Neural progenitor cell (in vitro differentiated cells): ENCODE measurements at regions not wholly inside any gene's neighbourhood (a gene's known extent, or its start where the extent isn't known, plus 50 kb on each side); places are given as distances from the start of the nearest gene placed in this dataset.

Experiments used
- DNase-seq: peaks from one replicate; pipeline ENCODE4 v3.0.0-alpha.2; 2016; ENCODE audit warnings: low spot score
- H2AFZ ChIP-seq: fragments of 200-600 bp; sonication (generic); replicated peaks from 2 replicates; pipeline ENCODE4 v1.6.1; 2016; ENCODE audit warnings: antibody characterized with exemption
- H3F3A ChIP-seq: fragments of 200-600 bp; sonication (generic); 2 replicates; pipeline ENCODE4 v1.6.1; 2016; ENCODE audit warnings: antibody characterized with exemption, low read depth
- H3K27ac ChIP-seq: fragments of 200-600 bp; sonication (generic); 2 replicates; pipeline ENCODE4 v1.5.1; 2016; ENCODE audit warnings: mild to moderate bottlenecking
- H3K27me3 ChIP-seq: fragments of 200-600 bp; sonication (generic); 2 replicates; pipeline ENCODE4 v1.6.1; 2016; ENCODE audit warnings: mild to moderate bottlenecking, moderate library complexity
- H3K36me3 ChIP-seq: fragments of 200-600 bp; sonication (generic); 2 replicates; pipeline ENCODE4 v1.5.1; 2016
- H3K4me1 ChIP-seq: fragments of 200-600 bp; sonication (generic); 2 replicates; pipeline ENCODE4 v1.6.1; 2016; ENCODE audit warnings: mixed run types
- H3K4me2 ChIP-seq: fragments of 200-600 bp; sonication (generic); 2 replicates; pipeline ENCODE4 v1.6.1; 2016
- H3K4me3 ChIP-seq: fragments of 200-600 bp; sonication (generic); 2 replicates; pipeline ENCODE4 v1.5.1; 2016
- H3K79me2 ChIP-seq: fragments of 200-600 bp; sonication (generic); 2 replicates; pipeline ENCODE4 v1.6.1; 2016; ENCODE audit warnings: low read depth
- H3K9ac ChIP-seq: fragments of 200-600 bp; sonication (generic); 2 replicates; pipeline ENCODE4 v1.6.1; 2016
- H3K9me3 ChIP-seq: fragments of 200-600 bp; sonication (generic); 2 replicates; pipeline ENCODE4 v1.5.1; 2016; ENCODE audit warnings: low read depth
- H4K20me1 ChIP-seq: fragments of 200-600 bp; sonication (generic); 2 replicates; pipeline ENCODE4 v1.6.1; 2016; ENCODE audit warnings: low read depth
- H3K27ac Mint-ChIP-seq: 3 replicates; pipeline ENCODE4 v1.8.0; 2021; ENCODE audit warnings: mixed read lengths
- H3K27me3 Mint-ChIP-seq: 2 replicates; pipeline ENCODE4 v1.8.0; 2022; ENCODE audit warnings: low read depth, mild to moderate bottlenecking, inconsistent platforms, moderate library complexity, mixed read lengths; ENCODE audit not compliant: insufficient read depth
- H3K36me3 Mint-ChIP-seq: 3 replicates; pipeline ENCODE4 v1.8.0; 2021; ENCODE audit warnings: mixed read lengths
- H3K4me1 Mint-ChIP-seq: 3 replicates; pipeline ENCODE4 v1.8.0; 2021; ENCODE audit warnings: mixed read lengths
- H3K4me3 Mint-ChIP-seq: 3 replicates; pipeline ENCODE4 v1.8.0; 2021; ENCODE audit warnings: mild to moderate bottlenecking, moderate library complexity, mixed read lengths
- H3K9me3 Mint-ChIP-seq: 3 replicates; pipeline ENCODE4 v1.8.0; 2020; ENCODE audit warnings: mixed read lengths
- CTCF ChIP-seq: fragments of 200-600 bp; sonication (generic); IDR thresholded peaks from 2 replicates; pipeline ENCODE4 v1.5.1; 2017; ENCODE audit warnings: antibody characterized with exemption, mild to moderate bottlenecking
- EZH2 ChIP-seq: fragments of 200-600 bp; sonication (generic); IDR thresholded peaks from 2 replicates; pipeline ENCODE4 v1.6.1; 2017; ENCODE audit warnings: antibody characterized with exemption, mild to moderate bottlenecking, moderate library complexity
- EZH2phosphoT487 ChIP-seq: fragments of 200-600 bp; sonication (generic); IDR thresholded peaks from 2 replicates; pipeline ENCODE4 v1.6.1; 2017; ENCODE audit warnings: antibody characterized with exemption

GRCh38 chr11:38060136-38060535, 1462.1 kb upstream of the RAG2 start:
- Mint-ChIP-seq H3K9me3 (no peaks in the 10 kb centered on the region), H3K4me3 (no peak overlapping the region), H3K27ac (no peak overlapping the region), H3K36me3 (no peaks in the 10 kb centered on the region), H3K27me3 (peaks cover 5% of the 10 kb centered on the region), H3K4me1 (peaks cover 5% of the 10 kb centered on the region)
- H3K4me3 ChIP-seq: no peak overlapping the region
- no peaks in the 10 kb centered on the region for H3K4me1 ChIP-seq
- no peaks in the 10 kb centered on the region for H3K79me2 ChIP-seq
- no peak for DNase-seq
- no peak for TF ChIP-seq CTCF
- no peak for TF ChIP-seq EZH2phosphoT487
- H3K27ac ChIP-seq: no peak overlapping the region
- no peaks in the 10 kb centered on the region for H4K20me1 ChIP-seq
- no peak overlapping the region for H3K9ac ChIP-seq
- no peaks in the 10 kb centered on the region for H3K27me3 ChIP-seq
- no peaks in the 10 kb centered on the region for H3K36me3 ChIP-seq
- no peaks in the 10 kb centered on the region for H3K9me3 ChIP-seq
- no peak overlapping the region for H2AFZ ChIP-seq
- H3K4me2 ChIP-seq: no peak overlapping the region
- no peaks in the 10 kb centered on the region for H3F3A ChIP-seq

GRCh38 chr11:38046571-38047135, 1448.6 kb upstream of the RAG2 start:
- DNase-seq: no peak
- TF ChIP-seq EZH2: no peak
- Mint-ChIP-seq H3K4me1 (peaks cover 3% of the 10 kb centered on the region), H3K9me3 (no peaks in the 10 kb centered on the region), H3K4me3 (no peak overlapping the region), H3K27me3 (no peaks in the 10 kb centered on the region), H3K36me3 (no peaks in the 10 kb centered on the region), H3K27ac (no peak overlapping the region)
- Histone ChIP-seq H3K9ac (no peak overlapping the region), H3K4me2 (no peak overlapping the region), H3K79me2 (no peaks in the 10 kb centered on the region), H2AFZ (peak overlapping the region; percentile 27), H3K27me3 (no peaks in the 10 kb centered on the region), H4K20me1 (no peaks in the 10 kb centered on the region), H3K4me3 (no peak overlapping the region), H3K4me1 (no peaks in the 10 kb centered on the region), H3F3A (no peaks in the 10 kb centered on the region), H3K9me3 (no peaks in the 10 kb centered on the region), H3K36me3 (no peaks in the 10 kb centered on the region), H3K27ac (no peak overlapping the region)

GRCh38 chr11:38043060-38043459, 1445.0 kb upstream of the RAG2 start:
- Mint-ChIP-seq H3K27me3 (peaks cover 2% of the 10 kb centered on the region), H3K4me1 (peaks cover 3% of the 10 kb centered on the region), H3K4me3 (no peak overlapping the region), H3K36me3 (no peaks in the 10 kb centered on the region), H3K27ac (no peak overlapping the region), H3K9me3 (no peaks in the 10 kb centered on the region)
- Histone ChIP-seq H3F3A (no peaks in the 10 kb centered on the region), H3K27me3 (no peaks in the 10 kb centered on the region), H4K20me1 (no peaks in the 10 kb centered on the region), H3K4me2 (no peak overlapping the region), H3K4me1 (no peaks in the 10 kb centered on the region), H2AFZ (no peak overlapping the region), H3K79me2 (no peaks in the 10 kb centered on the region), H3K36me3 (no peaks in the 10 kb centered on the region), H3K9me3 (no peaks in the 10 kb centered on the region), H3K27ac (no peak overlapping the region), H3K9ac (no peak overlapping the region), H3K4me3 (no peak overlapping the region)
- DNase-seq: no peak
- TF ChIP-seq EZH2phosphoT487 (no peak), EZH2 (no peak), CTCF (no peak)

- TF ChIP-seq CTCF (no peak), EZH2 (no peak), EZH2phosphoT487 (no peak)
- Mint-ChIP-seq H3K4me1 (no peaks in the 10 kb centered on the region), H3K27me3 (peaks cover 2% of the 10 kb centered on the region), H3K27ac (no peak overlapping the region), H3K9me3 (no peaks in the 10 kb centered on the region), H3K36me3 (no peaks in the 10 kb centered on the region), H3K4me3 (no peak overlapping the region)
- H3K36me3 ChIP-seq: no peaks in the 10 kb centered on the region
- H4K20me1 ChIP-seq: no peaks in the 10 kb centered on the region
- H3K9ac ChIP-seq: no peak overlapping the region
- H3K79me2 ChIP-seq: no peaks in the 10 kb centered on the region
- H2AFZ ChIP-seq: no peak overlapping the region
- DNase-seq: no peak
- no peak overlapping the region for H3K4me2 ChIP-seq
- no peaks in the 10 kb centered on the region for H3K9me3 ChIP-seq
- no peak overlapping the region for H3K4me3 ChIP-seq
- H3K27ac ChIP-seq: no peak overlapping the region
- no peaks in the 10 kb centered on the region for H3F3A ChIP-seq
- H3K27me3 ChIP-seq: no peaks in the 10 kb centered on the region
- no peaks in the 10 kb centered on the region for H3K4me1 ChIP-seq
Measured at GRCh38 chr11:38038777-38039176, 1440.7 kb upstream of the RAG2 start.
